ENCODE measurements at regions not wholly inside any gene's neighbourhood (a gene's known extent, or its start where the extent isn't known, plus 50 kb on each side); places are given as distances from the start of the nearest gene placed in this dataset.

- no peak for TF ChIP-seq CHD2 (IDR thresholded peaks at IDR 0.05; ENCODE audit: low read length, partially characterized antibody)
- TF ChIP-seq MAX (IDR thresholded peaks at IDR 0.05; ENCODE audit: low read depth), result no peak
- TF ChIP-seq CTCF (IDR thresholded peaks at IDR 0.05), result no peak
- no peak for TF ChIP-seq TCF12 (IDR thresholded peaks at IDR 0.05)
- TF ChIP-seq, protein P1, sequence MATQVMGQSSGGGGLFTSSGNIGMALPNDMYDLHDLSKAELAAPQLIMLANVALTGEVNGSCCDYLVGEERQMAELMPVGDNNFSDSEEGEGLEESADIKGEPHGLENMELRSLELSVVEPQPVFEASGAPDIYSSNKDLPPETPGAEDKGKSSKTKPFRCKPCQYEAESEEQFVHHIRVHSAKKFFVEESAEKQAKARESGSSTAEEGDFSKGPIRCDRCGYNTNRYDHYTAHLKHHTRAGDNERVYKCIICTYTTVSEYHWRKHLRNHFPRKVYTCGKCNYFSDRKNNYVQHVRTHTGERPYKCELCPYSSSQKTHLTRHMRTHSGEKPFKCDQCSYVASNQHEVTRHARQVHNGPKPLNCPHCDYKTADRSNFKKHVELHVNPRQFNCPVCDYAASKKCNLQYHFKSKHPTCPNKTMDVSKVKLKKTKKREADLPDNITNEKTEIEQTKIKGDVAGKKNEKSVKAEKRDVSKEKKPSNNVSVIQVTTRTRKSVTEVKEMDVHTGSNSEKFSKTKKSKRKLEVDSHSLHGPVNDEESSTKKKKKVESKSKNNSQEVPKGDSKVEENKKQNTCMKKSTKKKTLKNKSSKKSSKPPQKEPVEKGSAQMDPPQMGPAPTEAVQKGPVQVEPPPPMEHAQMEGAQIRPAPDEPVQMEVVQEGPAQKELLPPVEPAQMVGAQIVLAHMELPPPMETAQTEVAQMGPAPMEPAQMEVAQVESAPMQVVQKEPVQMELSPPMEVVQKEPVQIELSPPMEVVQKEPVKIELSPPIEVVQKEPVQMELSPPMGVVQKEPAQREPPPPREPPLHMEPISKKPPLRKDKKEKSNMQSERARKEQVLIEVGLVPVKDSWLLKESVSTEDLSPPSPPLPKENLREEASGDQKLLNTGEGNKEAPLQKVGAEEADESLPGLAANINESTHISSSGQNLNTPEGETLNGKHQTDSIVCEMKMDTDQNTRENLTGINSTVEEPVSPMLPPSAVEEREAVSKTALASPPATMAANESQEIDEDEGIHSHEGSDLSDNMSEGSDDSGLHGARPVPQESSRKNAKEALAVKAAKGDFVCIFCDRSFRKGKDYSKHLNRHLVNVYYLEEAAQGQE (IDR thresholded peaks at IDR 0.05; ENCODE audit: low read depth, low read length), result no peak
- TF ChIP-seq POLR2AphosphoS5 (IDR thresholded peaks at IDR 0.05; ENCODE audit: low read depth, low read length), result no peak
- no peak for TF ChIP-seq TAF1 (IDR thresholded peaks at IDR 0.05; ENCODE audit: borderline replicate concordance, low read depth, low read length)
- TF ChIP-seq SIN3A (IDR thresholded peaks at IDR 0.05; ENCODE audit: borderline replicate concordance, low read depth, low read length), result no peak
- no peak for TF ChIP-seq USF2 (IDR thresholded peaks at IDR 0.05; ENCODE audit: borderline replicate concordance, low read depth, low read length)
- no peak for TF ChIP-seq EP300 (IDR thresholded peaks at IDR 0.05; ENCODE audit: borderline replicate concordance in 1 of 2, low read depth in 1 of 2, low read length in 1 of 2)
- TF ChIP-seq MXI1 (IDR thresholded peaks at IDR 0.05; ENCODE audit: low read depth, low read length), result no peak
- TF ChIP-seq RFX5 (IDR thresholded peaks at IDR 0.05; ENCODE audit: low read length), result no peak
- TF ChIP-seq RCOR1 (IDR thresholded peaks at IDR 0.05; ENCODE audit: low read length), result no peak
- TF ChIP-seq FOSL2 (IDR thresholded peaks at IDR 0.05; ENCODE audit: borderline replicate concordance, low read depth), result no peak
Measured at GRCh38 chr15:52912172-52912571, 122.0 kb upstream of the ONECUT1 start.

All from SK-N-SH (cell line).